ENCODE measurements at regions not wholly inside any gene's neighbourhood (a gene's known extent, or its start where the extent isn't known, plus 50 kb on each side); places are given as distances from the start of the nearest gene placed in this dataset.

GRCh38 chr6:14315353-14315752 lies 197.8 kb downstream of the CD83 start:
- Mint-ChIP-seq H3K9me3 (ENCODE audit: unreplicated experiment) (peaks cover 5% of the 10 kb centered on the region), H3K36me3 (ENCODE audit: unreplicated experiment) (no peaks in the 10 kb centered on the region), H3K27ac (ENCODE audit: unreplicated experiment) (no peak overlapping the region), H3K4me3 (ENCODE audit: unreplicated experiment) (no peak overlapping the region), H3K27me3 (ENCODE audit: unreplicated experiment) (peaks cover 2% of the 10 kb centered on the region), H3K4me1 (ENCODE audit: low read depth, unreplicated experiment) (peaks cover 27% of the 10 kb centered on the region)
- TF ChIP-seq, protein P1, sequence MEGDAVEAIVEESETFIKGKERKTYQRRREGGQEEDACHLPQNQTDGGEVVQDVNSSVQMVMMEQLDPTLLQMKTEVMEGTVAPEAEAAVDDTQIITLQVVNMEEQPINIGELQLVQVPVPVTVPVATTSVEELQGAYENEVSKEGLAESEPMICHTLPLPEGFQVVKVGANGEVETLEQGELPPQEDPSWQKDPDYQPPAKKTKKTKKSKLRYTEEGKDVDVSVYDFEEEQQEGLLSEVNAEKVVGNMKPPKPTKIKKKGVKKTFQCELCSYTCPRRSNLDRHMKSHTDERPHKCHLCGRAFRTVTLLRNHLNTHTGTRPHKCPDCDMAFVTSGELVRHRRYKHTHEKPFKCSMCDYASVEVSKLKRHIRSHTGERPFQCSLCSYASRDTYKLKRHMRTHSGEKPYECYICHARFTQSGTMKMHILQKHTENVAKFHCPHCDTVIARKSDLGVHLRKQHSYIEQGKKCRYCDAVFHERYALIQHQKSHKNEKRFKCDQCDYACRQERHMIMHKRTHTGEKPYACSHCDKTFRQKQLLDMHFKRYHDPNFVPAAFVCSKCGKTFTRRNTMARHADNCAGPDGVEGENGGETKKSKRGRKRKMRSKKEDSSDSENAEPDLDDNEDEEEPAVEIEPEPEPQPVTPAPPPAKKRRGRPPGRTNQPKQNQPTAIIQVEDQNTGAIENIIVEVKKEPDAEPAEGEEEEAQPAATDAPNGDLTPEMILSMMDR (IDR thresholded peaks at IDR 0.05; ENCODE audit: partially characterized antibody, unreplicated experiment), result no peak
- DNase-seq, result no peak

DNA sequence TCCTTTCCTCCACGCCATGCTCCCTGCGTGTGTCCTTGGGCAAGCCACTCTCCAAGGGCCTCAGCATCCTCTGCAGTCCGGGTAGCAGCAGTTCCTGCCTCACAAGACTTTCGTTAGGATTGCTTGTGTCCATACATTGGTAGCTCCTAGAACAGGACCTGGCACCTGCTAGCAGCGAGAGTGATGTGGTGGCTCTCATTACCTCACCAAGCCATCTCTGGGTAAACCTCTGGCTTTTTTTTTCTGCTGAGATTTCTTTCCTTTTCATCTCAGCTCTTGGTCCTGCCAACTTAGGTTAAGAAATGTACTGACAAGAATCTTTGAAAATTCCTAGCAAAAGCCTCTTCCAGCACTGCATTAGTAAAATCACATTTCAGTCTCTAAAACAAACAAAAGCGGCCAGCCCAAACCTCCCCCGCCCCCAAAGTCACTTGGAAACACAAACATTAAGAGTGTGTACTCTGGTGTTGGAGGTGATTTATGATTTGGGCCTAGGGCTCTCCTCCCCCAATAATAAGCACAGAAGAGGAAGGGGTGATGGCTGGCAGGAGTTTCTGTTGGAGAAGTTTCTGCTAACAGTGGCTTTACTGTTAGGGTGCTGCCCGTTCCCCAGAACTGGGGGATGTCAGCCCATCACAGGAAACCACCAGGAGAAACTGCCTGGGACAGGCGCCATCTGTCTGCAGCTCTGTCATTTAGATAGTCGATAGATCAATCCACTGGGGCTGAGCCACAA lies 199.2 kb downstream of the CD83 start:
- Mint-ChIP-seq H3K36me3 (ENCODE audit: unreplicated experiment) (no peaks in the 10 kb centered on the region), H3K4me1 (ENCODE audit: low read depth, unreplicated experiment) (peaks cover 20% of the 10 kb centered on the region), H3K27me3 (ENCODE audit: unreplicated experiment) (peaks cover 2% of the 10 kb centered on the region), H3K4me3 (ENCODE audit: unreplicated experiment) (no peak overlapping the region), H3K27ac (ENCODE audit: unreplicated experiment) (peak overlapping the region; percentile 69), H3K9me3 (ENCODE audit: unreplicated experiment) (peaks cover 5% of the 10 kb centered on the region)
- peak; percentile 28 for DNase-seq
- TF ChIP-seq, protein P1 (IDR thresholded peaks at IDR 0.05; ENCODE audit: partially characterized antibody, unreplicated experiment), result no peak

- Mint-ChIP-seq H3K4me1 (ENCODE audit: low read depth, unreplicated experiment) (peaks cover 20% of the 10 kb centered on the region), H3K9me3 (ENCODE audit: unreplicated experiment) (peaks cover 5% of the 10 kb centered on the region), H3K4me3 (ENCODE audit: unreplicated experiment) (peak overlapping the region; percentile 31), H3K27ac (ENCODE audit: unreplicated experiment) (peak overlapping the region; percentile 69), H3K36me3 (ENCODE audit: unreplicated experiment) (no peaks in the 10 kb centered on the region), H3K27me3 (ENCODE audit: unreplicated experiment) (peaks cover 2% of the 10 kb centered on the region)
- peak; percentile 54 for DNase-seq
- TF ChIP-seq, protein P1 (IDR thresholded peaks at IDR 0.05; ENCODE audit: partially characterized antibody, unreplicated experiment), result no peak
Observed at GRCh38 chr6:14317387-14317970, 199.9 kb downstream of the CD83 start.

- Mint-ChIP-seq H3K9me3 (ENCODE audit: unreplicated experiment) (peaks cover 3% of the 10 kb centered on the region), H3K4me3 (ENCODE audit: unreplicated experiment) (no peak overlapping the region), H3K4me1 (ENCODE audit: low read depth, unreplicated experiment) (peaks cover 20% of the 10 kb centered on the region), H3K27ac (ENCODE audit: unreplicated experiment) (no peak overlapping the region), H3K36me3 (ENCODE audit: unreplicated experiment) (no peaks in the 10 kb centered on the region), H3K27me3 (ENCODE audit: unreplicated experiment) (no peaks in the 10 kb centered on the region)
- no peak for DNase-seq
- TF ChIP-seq, protein P1 (IDR thresholded peaks at IDR 0.05; ENCODE audit: partially characterized antibody, unreplicated experiment), result no peak
Observed at GRCh38 chr6:14320332-14320731, 202.8 kb downstream of the CD83 start.

Measured in glutamatergic neuron (in vitro differentiated cells).